ENCODE measurements at regions not wholly inside any gene's neighbourhood (a gene's known extent, or its start where the extent isn't known, plus 50 kb on each side); places are given as distances from the start of the nearest gene placed in this dataset.

DNA sequence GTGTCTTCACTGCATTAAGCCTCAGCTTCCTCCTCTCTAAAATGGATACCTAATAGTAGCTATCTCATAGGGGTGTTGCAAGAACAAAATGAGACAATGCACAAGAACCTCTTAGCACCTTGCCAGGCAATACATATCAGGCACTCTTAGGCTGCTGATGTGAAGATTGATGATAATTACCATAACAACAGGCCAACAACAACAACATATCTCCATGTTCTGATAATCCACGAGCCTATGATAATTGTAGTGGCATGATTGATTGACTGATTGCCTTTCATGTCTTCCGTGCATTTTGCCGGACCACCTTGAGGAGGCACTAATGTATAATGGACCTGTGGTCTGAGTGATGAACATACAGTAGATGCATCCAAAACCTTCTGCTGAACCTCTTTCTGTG, 50.7 kb upstream of the WSCD2 start:
- TF ChIP-seq YY1 (IDR thresholded peaks at IDR 0.05; ENCODE audit: insufficient read depth, insufficient read length) (no peak), ZNF274 (IDR thresholded peaks at IDR 0.05; ENCODE audit: low read depth, low read length) (no peak)

Data from NT2/D1 (cell line).